ENCODE measurements at regions not wholly inside any gene's neighbourhood (a gene's known extent, or its start where the extent isn't known, plus 50 kb on each side); places are given as distances from the start of the nearest gene placed in this dataset.

GRCh38 chr6:140061110-140062042, 686.9 kb upstream of the CITED2 start:
- ATAC-seq (ENCODE audit: low FRiP score), result peak; percentile 20
- TF ChIP-seq CTCF (IDR thresholded peaks at IDR 0.05), result no peak
- no peak for DNase-seq (ENCODE audit: low spot score)

- no peak for DNase-seq (ENCODE audit: low spot score)
- ATAC-seq (ENCODE audit: low FRiP score), result no peak
- no peak for TF ChIP-seq CTCF (IDR thresholded peaks at IDR 0.05)
Observed at GRCh38 chr6:140059947-140060346, 685.5 kb upstream of the CITED2 start.

- no peak for ATAC-seq (ENCODE audit: low FRiP score)
- no peak for DNase-seq (ENCODE audit: low spot score)
- TF ChIP-seq CTCF (IDR thresholded peaks at IDR 0.05), result no peak
Observed at GRCh38 chr6:140058863-140059262, 684.4 kb upstream of the CITED2 start.

GRCh38 chr6:140052736-140053729, 678.6 kb upstream of the CITED2 start:
- no peak for TF ChIP-seq CTCF (IDR thresholded peaks at IDR 0.05)
- ATAC-seq (ENCODE audit: low FRiP score) (no peak), DNase-seq (ENCODE audit: low spot score) (no peak)

GRCh38 chr6:140051521-140052512, 677.4 kb upstream of the CITED2 start:
- DNase-seq (ENCODE audit: low spot score) (no peak), ATAC-seq (ENCODE audit: low FRiP score) (peak; percentile 94)
- no peak for TF ChIP-seq CTCF (IDR thresholded peaks at IDR 0.05)
